Ammon's horn (tissue), 1 donor: ENCODE measurements at regions not wholly inside any gene's neighbourhood (a gene's known extent, or its start where the extent isn't known, plus 50 kb on each side); places are given as distances from the start of the nearest gene placed in this dataset.

Experiments
- DNase-seq: peaks from one replicate; pipeline ENCODE4 v3.0.0-alpha.2; 2016; ENCODE audit warnings: low spot score

DNA sequence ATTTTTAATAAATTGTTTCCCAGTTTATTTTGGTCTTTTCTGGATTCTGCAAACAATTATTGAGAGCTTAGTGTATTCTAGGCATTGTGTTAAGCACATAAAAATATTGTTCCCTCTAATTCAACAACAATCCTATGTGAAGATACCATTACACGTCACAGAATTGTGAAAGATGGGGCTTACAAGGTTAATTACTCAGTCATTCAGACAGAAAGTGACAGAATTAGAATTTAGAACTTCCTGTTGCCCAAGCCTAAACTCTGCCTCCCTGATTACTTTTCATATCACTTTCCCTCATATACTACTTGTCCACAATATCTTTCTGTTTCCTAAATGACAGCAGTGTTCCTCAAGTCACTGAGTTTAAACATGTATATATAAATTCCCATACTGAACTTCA, 186.7 kb upstream of the VEGFC start:
- no peak for DNase-seq

GRCh38 chr4:176981074-176981473, 188.4 kb upstream of the VEGFC start:
- no peak for DNase-seq

DNA sequence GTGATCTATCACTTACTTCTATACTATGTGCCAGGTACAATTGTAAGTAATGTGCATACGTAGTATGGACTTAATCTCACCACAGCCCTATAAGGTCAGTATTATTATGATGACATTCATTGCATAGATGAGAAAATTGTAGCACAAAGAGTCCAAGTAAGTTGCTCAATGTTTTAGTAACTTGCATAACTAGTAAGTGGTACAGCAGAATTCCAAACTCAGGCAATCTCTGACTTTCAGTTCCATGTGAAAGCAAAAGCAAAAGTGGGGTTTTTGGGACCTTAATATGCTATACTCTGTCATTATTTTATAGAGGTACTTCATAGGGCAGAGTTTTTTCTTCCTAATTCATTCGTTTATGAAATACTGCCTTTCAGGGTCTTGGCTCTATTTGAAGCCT, 188.8 kb upstream of the VEGFC start:
- DNase-seq = no peak

- no peak for DNase-seq
These were observed 195.5 kb upstream of the VEGFC start for GRCh38 chr4:176988226-176988625.

- no peak for DNase-seq
These were observed 196.5 kb upstream of the VEGFC start for GRCh38 chr4:176989186-176989585.

DNA sequence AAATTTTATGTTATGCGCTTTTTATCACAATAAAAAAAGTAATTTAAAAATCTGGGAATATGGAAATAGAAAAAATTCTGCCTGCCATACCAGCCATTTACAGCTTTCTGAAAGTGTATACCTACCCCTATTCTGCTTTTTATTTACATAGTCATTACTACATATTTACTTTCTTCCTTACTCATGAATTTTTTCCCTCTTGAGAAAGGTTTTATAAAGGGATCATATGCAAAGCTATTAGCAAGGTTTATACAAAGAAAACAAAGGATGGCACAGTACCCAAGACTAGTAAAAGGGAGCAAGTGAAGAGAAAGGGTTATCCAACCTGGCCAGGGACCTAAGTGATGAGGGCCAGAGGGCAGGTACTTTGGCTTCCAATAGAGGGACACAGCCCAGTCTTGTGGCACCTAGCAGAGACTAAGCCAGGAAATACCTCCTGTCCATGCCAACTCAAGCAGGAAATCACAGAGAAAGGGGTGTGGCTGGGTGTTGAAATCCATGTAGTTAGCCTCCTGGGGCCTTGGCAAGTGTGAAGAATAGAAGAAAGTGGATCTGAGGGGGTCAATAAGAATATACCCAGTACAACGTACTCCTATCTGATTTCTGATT, 207.3 kb upstream of the VEGFC start:
- no peak for DNase-seq

- no peak for DNase-seq
These were observed 208.8 kb upstream of the VEGFC start for GRCh38 chr4:177001271-177002175.

- DNase-seq = no peak
These were observed 213.0 kb upstream of the VEGFC start for GRCh38 chr4:177005674-177006230.

DNA sequence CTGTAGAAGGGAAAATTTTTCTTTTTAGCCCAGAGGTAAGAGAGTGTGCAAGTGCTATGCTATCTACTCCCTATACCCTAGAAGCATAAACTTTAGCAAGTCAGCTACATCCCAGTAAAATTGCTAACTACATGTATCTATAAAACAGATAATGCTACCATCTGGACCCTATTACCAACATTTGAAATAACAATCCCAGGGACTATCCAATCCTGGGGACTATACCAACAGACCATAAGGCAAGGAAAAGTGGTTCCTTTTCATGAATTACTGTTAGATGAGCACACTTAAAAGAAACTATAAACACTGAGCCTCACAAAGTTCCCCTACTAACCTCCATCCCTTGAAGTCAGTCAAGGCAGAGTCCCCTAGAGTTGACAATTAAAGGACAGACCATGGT, 213.6 kb upstream of the VEGFC start:
- DNase-seq = no peak

GRCh38 chr4:177008071-177008835, 215.5 kb upstream of the VEGFC start:
- no peak for DNase-seq

GRCh38 chr4:177008836-177009501, 216.2 kb upstream of the VEGFC start:
- DNase-seq = no peak

GRCh38 chr4:177010418-177010817, 217.7 kb upstream of the VEGFC start:
- no peak for DNase-seq

DNA sequence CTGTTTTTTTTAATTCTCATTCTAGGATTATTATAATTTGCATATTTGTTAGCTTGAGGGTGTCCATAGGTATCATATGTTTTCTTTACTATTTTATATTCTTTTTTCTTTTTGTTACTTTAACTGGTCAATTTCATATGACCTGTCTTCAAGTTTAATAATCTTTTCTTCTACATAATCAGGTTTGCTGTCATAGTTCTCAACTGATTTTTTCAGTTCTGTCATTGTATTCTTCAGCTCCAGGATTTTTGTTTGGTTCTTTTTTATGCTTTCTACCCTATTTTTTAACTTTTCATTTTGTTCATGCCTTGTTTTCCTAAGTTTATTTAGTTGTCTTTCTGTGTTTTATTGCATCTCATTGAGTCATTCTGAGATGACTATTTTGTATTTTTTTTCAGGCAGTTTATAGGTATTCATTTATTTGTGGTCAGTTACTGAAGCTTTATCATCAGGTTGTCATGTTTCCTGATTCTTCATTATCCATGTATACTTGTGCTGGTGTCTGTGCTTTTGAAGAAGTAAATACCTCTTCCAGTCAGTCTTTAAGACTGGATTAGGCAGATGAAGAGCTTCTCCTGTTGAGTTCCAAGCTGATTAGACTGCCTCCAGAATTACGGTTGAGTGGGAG, 220.3 kb upstream of the VEGFC start:
- no peak for DNase-seq

DNA sequence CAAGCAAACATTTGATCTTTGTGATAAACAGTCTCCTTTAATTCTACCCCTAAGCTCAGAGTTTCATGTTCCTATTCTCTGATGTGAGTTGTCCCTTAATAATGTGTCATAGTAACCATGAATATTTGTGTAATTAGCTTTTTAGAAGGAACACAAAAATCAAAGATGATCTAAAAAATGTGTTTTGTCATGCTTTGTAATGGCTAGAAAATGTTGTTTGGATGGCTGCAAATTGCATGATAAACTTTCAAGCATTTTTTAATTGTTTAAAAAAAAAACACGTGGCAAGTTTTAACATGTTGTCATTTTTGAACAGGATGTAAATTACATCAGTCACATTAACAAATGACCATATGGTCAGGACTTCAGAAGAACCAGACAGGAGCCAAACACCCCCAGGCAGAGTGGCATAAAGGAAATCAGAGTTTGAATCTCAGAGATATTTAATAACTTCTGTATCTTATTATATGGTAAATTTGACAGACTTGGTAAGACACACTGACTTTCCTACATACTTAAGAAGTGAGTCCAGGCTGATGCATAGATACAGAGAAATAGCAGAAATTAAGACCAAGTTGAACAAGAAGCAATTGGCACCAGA, 223.9 kb upstream of the VEGFC start:
- no peak for DNase-seq

DNA sequence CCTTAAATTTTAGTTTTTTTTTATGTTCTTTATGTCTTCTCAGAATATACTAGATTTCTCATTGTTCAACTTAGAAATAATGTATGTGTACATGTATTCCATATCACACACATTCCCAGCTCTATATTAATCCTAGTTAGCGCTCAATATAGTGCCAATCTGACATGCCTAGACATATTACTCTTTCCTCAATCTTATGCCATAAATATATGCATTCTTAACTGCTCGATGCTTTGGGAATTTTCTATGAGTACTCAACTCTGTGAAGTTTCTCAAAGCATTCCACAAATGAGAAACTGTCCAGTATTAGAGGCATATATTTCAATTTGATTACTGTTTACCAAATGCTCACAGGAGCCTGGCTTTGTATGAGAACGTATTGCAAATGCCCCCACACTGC, 231.2 kb upstream of the VEGFC start:
- DNase-seq = no peak

DNA sequence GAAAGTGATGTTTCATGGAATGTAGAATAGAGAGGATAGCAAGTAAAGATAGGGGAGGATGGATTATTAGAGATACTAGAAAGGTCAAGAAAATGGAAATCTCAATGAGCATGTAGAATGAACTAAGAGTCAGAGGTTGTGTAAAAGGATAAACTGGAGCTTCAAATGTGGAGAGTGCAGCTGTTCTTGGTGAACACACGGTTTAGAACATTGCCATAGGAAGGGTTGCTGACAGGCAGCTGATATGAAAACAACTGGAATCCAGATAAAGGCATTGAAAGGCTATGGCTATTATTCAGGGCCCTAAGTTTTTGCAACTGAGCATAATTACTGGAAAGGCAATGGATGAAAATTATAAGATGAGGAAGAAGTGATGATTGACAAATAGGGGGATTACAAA, 239.6 kb upstream of the VEGFC start:
- DNase-seq = no peak

DNA sequence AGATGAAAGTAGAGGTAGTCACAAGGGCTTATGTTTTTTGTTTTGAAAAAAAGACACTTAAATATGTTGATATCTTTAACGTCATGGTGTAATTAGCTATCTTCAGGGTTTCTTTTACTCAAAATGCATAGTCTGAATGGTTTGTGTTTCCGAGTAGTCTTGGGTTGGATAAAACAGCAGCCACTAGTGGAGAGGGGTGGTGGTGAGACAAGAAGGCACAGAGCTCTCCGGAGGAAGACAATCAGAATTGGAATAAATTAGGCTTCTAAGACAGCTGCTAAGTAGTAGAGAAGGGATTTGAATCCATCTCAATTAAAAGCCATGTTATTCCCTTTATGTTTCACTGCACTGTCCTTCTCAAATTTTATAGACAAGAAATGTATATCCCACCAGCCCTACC, 240.4 kb upstream of the VEGFC start:
- DNase-seq = no peak

- no peak for DNase-seq
These were observed 240.9 kb upstream of the VEGFC start for GRCh38 chr4:177033632-177034031.

DNA sequence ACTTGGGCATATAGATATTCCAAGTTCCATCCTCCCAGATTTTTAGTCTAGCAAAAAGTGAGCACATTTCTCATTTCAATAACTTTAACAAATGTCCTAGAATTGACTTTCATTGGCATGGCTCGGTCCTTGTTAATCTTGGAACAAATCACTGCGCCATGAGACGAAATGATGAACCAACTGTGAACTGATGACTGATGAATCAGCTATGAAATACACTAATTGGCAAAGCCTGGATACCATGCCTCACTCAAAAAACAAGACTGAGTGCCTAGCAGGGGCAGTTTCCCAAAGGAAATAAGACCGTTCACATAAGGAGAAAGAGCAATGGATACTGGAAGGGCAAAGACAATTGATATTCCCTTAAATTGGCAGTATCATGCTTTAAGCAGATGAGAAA, 248.6 kb upstream of the VEGFC start:
- DNase-seq = no peak

GRCh38 chr4:177047070-177047850, 254.5 kb upstream of the VEGFC start:
- DNase-seq = peak; percentile 81

- no peak for DNase-seq
These were observed 255.1 kb upstream of the VEGFC start for GRCh38 chr4:177047851-177048174.
